Head of caudate nucleus (tissue), 42 donors: ENCODE measurements at regions not wholly inside any gene's neighbourhood (a gene's known extent, or its start where the extent isn't known, plus 50 kb on each side); places are given as distances from the start of the nearest gene placed in this dataset.
A peak's percentile ranks its signal among the peaks of the same experiment; 100 is the strongest.
"Not testable (repeated sequence)": the region's sequence is repeated elsewhere in the genome, so short reads cannot be mapped to it uniquely, and the experiment has no call there.

Source experiments
- DNase-seq, 42 donors: peaks; one replicate each; pipeline versions ENCODE4 v3.0.0 to v3.0.0-alpha.2; 2020 to 2021; ENCODE audit warnings: mixed read lengths in 7 of 42
- intact Hi-C: fragments of 100-400 bp; cut with DNase I; formaldehyde crosslinking; loops from one replicate; pipeline ENCODE4 v1.15.0; 2022

DNA sequence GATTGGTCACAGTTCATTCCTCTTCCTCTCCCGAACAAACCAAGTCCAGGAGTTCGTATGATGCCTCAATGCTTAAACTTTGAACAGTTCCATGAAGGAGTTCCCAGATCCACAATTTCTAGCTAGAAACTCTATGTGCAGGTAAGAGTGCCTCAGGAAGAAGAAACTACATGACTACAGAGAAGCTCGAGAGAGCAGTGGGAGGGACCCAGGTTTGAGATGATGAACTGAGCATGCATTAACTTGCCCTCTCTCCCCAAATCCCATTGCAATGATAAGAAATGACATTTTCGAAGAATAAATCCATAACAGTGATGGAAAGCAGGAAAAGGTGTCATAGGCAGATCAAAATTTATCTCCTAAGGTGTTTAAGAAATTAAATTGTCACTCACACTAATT, 140.6 kb upstream of the JCAD start:
- DNase-seq: peak in 1 of 42 donors; percentile 42
- intact Hi-C loops: no loop called here

DNA sequence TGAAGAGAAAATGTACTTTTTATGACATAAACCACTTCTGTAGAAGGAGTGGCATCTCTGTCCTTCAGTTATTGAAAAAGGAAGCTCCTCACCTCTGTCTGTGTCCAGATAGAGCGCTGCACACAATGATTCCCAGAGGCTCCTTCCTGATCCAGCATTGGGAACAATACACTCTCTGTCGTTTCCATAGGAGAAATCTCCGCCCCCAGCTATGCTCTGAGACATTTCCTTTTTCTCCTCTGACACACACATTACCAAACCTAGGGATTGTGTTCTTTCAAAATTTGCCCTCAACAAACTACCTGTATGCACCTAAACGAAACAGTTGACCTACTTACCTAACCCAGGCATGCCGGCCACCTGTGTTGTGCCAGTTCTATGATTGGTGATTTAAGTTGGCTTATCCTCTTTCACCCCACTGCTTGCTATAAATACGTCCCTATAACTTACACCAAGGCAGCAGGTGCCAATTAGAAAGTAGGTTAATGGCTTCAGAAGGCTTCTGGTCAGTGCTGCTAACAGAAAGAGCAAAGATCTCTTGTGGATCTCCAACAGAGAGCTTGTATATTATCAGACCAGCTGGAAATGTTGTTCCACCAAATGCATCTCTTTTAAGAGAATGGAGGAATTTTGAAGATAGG, 140.1 kb upstream of the JCAD start:
- intact Hi-C loops: no loop called here
- peak in 3 of 42 donors; percentile 18 to 56 (median 35) for DNase-seq

DNA sequence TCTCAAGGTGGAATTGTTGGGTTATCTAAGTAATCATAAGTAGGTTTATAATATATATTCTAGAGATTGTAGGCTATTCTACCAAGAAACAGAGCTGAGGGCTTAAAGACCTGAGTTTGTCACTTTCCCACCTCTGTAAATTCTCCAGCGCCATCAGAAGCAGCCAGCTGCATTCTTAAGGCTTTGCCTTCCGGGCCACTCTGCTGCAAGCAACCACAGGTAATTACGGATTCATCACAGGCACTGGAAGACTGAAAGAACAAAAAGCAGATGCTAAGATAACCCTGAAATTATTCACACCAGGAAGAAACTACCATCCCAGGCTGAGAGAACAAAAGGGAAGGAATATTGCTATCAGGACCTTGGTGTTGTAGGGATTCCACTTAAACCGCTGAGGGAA, 137.8 kb upstream of the JCAD start:
- intact Hi-C loops: no loop called here
- DNase-seq: no peak

DNA sequence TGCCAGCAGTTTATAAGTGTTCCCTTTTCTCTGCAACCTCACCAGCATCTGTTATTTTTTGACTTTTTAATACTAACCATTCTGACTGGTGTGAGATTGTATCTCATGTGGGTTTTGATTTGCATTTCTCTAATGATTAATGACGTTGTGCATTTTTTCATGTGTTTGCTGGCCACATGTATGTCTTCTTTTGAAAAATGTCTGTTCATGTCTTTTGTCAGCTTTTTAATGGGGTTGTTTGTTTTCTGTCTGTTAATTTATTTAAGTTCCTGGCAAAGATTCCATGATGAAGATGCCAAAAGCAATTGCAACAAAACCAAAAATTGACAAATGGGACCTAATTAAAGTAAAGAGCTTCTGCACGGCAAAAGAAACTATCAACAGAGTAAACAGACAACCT, 137.2 kb upstream of the JCAD start:
- DNase-seq: not testable (repeated sequence)

DNA sequence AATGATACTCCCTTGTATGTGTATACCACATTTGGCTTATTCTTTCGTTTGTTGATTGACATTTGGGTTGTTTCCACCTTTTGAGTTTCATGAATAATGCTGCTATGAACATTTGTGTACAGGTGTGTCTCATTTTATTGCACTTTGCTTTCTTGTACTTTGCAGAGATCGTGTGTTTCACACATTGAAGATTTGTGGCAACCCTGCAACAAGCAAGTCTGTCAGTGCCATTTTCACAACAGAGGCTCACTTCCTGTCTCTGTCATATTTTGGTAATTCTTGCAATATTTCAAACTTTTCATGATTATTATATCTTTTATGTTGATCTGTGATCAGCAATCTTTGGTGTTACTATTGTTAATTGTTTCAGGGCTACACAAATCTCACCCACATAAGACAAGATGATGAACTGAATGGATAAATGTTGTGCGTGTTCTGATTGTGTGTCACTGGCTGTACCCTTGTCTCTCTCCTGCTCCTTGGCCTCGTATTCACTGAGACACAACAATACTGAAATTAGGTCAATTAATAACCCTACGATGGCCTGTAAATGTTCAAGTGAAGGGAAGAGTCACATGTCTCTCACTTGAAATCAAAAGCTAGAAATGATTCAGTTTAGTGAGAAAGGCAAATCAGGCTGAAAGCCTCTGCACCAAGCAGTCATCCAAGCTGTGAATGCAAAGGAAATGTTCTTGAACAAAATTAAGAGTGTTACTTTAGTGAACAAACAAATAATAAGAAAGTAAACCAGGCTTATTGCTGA, 133.6 kb upstream of the JCAD start:
- intact Hi-C loops: no loop called here
- no peak for DNase-seq

More for the DNA sequence above, 137.2 kb upstream of the JCAD start:
- intact Hi-C loops: not testable (repeated sequence)

DNA sequence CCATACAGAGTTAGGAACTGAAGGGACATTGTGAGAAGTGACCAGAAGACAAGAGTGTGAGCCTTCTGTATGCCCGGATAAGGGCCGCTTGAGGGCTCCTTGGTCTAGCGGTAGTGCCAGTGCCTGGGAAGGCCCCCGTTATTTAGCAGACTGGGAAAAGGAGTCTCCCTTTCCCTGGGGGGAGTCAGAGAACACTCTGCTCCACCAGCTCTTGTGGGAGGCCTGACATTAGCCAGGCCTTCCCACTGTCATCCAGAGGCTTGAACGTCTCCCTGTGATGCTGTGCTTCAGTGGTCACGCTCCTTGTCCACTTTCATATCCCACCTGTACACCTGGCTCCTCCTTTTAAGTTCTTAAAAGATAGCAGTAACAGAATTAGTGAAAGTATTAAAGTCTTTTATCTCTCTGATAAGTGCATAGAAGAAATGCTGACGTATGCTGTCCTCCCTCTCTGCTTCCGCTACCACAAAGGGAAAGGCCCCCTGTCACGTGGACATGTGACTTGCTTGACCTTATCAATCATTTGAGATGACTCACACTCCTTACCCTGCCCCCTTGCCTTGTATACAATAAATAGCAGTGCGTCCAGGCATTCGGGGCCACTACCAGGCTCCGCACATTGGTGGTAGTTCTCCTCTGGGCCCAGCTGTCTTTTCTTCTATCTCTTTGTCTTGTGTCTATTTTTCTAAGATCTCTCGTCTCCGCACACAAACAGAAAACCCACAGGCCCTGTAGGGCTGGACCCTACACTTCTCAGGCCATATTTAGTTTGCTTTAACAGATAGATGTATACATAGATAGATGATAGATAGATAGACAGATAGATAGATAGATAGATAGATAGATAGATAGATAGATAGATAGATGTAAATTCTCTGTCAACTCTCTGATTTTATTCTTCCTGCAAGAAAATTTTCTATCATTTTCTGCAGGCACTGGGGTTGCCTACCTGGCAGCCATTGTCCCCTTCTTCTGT, 131.5 kb upstream of the JCAD start:
- intact Hi-C loops: no loop called here
- DNase-seq: no peak

DNA sequence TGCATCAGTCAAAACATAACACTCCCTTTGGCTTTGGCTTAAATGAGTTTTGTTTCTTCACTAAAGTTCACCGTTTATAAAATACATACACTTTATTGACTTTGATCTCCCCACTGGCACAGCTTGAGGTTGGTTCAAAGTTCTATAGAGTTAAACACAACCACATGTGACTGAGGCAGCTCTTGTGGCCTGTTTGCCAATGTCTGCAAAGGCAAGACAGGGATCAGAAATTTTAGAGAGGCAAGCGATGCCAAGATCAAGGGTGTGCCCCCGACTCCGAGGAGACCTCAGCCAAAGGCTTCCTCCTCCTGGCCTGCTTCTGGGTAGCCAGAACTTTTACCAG, 129.8 kb upstream of the JCAD start:
- no peak for DNase-seq
- intact Hi-C loops: no loop called here

DNA sequence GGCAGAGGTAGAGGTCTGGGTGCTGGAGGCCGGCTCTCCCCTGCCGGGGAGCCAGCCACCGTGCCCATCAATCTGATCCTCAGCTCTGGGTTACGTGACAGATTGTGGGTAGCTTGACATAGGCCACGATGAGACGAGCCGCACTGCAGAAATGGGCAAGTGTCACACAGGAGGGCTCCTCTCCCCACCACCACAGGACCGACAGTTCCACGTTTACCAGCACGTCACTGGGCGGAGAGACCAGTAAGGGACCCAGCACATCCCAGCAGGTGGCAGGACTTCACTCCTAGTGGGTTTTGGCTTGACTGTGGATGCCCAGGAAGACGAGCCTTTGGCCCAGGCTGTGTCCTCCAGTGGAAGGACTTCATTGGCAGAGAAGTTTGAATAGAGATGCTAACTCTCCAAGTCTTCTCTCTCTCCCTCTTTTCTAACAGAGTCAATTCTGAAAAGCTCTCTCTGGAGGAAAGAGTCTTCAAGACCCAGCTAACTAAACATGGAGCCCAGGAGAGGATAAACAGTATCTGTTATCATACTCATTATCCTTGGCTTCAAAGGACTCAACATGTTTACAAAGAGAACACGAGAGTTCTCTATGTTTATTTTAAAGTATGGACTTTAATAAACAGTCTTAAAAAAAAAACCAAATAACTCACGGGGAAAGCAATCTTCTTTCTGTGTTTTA, 129.3 kb upstream of the JCAD start:
- no peak for DNase-seq
- intact Hi-C loops: no loop called here

DNA sequence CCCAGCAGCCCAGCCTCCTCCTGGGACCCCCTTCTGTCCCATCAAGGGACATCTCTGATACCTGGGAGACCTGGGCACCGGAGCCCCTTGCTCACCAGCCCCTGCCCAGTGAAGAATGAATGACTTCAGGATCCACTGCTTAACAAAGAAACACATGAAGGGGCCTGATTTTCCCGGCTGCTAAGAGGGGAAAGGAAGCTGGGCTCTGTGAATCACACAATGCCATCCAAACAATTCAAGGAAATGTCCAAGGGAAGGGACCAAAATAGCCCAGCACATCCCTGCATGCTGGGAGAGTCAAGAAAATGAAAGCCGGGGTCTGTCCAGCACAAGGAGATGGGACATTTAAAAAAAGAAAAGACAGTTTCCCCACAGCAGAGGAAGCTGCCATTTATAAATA, 128.7 kb upstream of the JCAD start:
- no peak for DNase-seq
- intact Hi-C loops: no loop called here

DNA sequence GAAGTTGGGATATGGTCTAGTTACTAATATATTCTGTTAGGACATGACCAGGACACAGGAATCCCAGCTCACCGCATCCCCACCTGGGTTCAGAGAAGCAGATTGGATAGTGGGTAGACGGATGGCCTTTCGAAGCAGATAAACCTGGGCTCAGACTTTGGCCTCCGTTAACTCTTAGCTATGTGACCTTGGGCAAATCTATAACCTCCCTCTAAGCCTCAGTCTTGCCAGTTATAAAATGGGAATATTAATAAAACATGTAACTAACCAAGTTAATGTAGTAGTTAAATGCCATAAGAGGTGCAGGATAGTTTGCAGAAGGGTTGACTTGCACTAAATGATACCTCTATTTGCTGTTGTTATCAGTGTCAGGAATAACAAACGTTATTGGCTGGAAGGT, 127.6 kb upstream of the JCAD start:
- DNase-seq: peak in 1 of 42 donors; percentile 27
- intact Hi-C loops: no loop called here

DNA sequence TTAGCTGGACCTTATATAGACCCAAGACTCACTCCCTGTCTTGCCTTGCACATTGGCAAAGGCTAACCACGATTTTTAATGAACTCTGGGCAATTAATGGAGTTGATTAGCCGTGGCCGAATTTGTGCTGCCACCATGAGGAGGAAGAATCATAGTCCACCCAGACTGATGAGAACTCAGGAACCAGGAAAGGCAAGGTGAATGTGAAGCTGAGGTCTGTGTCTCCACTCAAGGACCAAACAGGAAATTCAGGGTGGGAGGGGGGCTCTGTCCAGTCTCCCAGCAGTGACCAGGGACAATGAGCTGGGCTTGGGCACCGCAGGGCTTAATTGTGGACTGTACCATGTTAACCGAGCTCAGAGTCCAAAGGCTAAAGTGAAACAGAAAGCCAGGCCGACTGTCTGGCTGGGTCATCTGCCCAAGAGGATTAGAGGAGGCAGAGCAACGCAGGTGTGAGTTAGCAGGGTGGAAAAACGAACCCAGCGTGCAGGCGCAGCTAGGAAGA, 127.0 kb upstream of the JCAD start:
- DNase-seq: no peak

DNA sequence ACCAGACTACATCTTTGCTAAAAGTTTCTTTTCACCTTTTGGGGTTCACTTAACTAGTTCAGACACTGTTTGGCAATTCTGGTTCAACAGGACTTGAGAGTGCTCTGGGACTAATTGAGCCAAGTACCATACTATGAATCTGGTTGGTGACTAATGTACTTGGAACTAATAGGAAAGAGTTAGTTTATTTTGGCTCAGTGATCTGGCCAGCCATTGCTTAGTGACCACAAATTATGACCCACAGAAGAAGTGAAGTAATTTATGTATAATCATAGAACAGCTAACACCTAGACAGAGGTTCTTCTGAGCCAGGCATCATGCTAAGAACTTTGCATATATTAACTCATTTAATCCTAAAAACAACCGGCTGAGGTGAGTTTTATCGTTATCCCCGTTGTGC, 126.5 kb upstream of the JCAD start:
- no peak for DNase-seq
- intact Hi-C loops: no loop called here

More for the DNA sequence above, 127.0 kb upstream of the JCAD start:
- intact Hi-C loops: no loop called here

DNA sequence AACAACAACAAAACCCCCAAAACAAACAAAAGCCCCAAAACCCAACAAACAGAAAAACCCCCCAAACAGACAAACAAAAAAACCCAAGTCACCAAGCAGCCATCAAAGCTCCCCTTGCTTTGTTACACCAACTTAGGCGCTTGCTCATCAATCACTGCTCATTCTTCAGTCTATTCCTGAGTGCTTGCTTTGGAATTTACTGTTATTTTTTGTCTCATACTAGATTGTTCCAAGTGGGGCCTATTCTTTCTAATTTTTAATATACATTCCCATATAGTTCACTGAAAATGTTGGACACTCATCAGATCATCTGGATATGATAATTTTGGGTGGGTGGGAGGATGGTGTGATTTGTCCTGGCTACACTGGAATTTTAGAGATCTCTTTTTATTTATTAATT, 126.0 kb upstream of the JCAD start:
- no peak for DNase-seq
- intact Hi-C loops: no loop called here

DNA sequence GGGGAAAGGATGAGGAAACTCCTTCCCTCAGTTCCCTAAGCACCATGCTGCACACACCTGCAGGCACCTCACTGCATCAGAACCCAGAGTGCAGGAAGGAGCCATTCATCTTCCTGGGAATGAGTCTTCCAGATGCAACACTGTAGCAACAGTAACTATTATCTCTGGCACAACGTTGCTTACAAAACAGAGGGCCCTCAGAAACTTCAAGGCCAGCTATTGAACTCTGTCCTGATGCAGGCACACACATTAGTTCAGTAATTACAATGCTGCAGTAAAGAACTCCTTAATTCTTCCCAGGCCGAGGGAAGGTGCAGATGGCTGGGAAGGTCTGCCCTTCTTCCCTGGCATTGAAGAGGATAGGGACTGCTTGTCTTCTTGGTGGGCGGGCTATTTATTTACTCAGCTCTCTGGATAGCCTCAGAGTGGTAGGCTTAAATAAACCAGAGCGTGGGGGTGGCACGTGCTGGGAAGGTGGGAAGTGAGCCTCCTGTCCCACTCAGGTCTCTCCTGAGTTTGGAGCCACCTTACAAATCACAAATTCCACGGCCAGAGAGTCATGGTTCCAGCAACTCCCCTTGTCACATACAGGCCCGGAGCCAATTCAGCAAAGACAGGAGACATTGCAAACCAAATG, 125.1 kb upstream of the JCAD start:
- intact Hi-C loops: no loop called here
- no peak for DNase-seq

DNA sequence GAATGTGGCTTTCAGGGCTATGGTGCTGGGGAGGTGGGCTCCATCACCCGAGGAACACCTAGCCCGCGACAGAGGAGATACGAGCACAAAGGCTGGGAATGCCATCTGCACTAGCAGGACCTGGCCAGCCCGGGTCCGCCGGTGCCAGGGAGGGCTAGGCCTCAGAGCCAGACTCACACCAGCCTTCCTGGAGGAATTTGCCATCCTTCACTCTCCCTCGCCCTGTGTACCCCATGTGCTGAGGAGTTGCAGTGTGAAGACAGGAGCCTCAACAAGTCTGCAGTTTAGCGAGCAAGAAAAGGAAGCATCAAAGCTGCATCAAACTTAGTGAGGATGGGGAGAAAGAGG, 123.6 kb upstream of the JCAD start:
- intact Hi-C loops: no loop called here
- no peak for DNase-seq

DNA sequence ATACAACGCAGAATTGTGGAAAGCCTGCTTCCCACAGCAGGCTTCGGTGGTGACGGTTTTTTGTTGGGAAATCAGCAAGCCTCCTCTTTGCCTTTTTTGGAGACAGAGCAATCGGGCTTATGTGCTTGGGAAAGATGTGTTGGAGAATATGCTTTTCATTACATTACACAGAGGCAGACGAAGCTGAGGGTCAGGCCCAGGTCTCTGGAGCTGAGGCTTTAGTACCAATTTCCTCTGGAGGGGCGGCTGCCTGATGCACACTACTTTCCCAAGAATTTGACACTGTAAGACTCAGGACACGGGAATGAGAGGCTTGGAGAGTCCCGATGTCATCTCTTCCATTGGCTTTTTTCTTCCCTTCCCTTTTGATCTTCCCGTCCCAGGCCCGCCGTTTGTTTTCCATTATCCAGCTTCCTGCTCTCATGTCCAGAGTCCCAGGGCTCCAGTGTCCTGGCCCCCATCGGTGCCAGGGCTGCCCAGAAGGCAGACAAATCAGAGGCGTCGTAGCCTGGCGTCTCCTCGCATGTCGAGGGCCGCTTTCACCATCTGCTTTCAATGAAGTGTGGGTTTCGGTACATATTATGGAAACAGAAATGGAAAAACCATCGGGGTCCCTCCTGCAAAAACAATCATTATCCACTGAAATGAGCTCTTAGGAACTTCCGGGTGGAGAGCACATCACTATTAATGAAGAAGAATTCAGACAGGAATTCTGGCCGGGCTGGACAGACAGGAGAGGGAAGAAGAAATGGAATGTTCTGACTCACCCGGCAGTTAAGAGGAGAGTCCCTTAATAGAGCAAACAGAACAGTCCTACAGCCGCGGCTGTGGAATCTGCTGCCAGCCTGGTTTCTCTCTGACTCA, 123.0 kb upstream of the JCAD start:
- intact Hi-C loops: no loop called here
- no peak for DNase-seq

DNA sequence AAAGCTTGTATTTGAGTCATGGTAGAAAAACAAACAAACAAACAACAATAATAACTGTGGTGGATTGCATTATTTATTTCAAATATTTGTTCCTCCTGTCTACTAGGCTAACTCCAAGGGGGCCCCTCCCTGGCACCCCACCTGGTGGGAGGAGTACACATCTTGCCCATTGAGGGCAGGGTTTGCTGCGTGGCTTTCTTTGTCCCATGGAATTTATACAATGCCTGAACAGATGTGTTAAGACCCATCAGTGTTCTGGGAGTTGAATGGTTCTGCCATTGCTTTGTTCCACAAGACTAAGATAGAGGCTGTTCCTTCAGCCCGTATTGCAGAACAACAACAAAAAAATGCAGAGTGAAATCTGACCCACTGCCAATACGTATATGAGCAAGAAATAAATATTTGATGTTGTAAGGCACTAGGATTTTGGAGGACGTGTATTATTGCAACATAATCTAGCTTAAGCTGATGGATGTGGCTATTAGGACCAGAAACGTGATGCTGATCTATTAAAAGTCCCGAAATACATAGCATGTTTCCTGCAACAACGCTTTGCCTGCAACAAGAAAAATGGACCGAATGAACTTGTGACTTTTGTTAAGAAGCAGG, 119.1 kb upstream of the JCAD start:
- DNase-seq: peak in 1 of 42 donors; percentile 20
- intact Hi-C loops: no loop called here
